A549 (cell line): ENCODE measurements at regions not wholly inside any gene's neighbourhood (a gene's known extent, or its start where the extent isn't known, plus 50 kb on each side); places are given as distances from the start of the nearest gene placed in this dataset.

Experiments used
- ATAC-seq, 2 experiments: fragments of 200-7000 bp in 1 of 2; fragments of >200 bp in 1 of 2; cut with Nextera tagmentation in 1 of 2; cut with Tn5 transposase in 1 of 2; 3 replicates each; pipeline versions ENCODE4 v1.8.0 to v1.9.1; 2018 to 2020; ENCODE audit warnings: mild to moderate bottlenecking in 1 of 2, moderate library complexity in 1 of 2
- CTCF ChIA-PET: fragments of 300-600 bp; sonication (Branson Sonifier 250); formaldehyde crosslinking; extraction: SDS; loops from one replicate; lab custom pipeline; 2021; ENCODE audit warnings: antibody characterized with exemption, inconsistent platforms; lab: Yijun Ruan, JAX
- POLR2A ChIA-PET: fragments of 350-600 bp; formaldehyde crosslinking; extraction: SDS; loops from one replicate; lab custom pipeline; 2021; ENCODE audit warnings: antibody characterized with exemption, inconsistent platforms; lab: Yijun Ruan, JAX
- DNase-seq, 2 experiments: peaks; one replicate each; pipeline versions ENCODE4 v3.0.0 to v3.0.0-alpha.2; 2011 to 2016; ENCODE audit warnings: low read depth in 1 of 2, low spot score in 1 of 2
- FAIRE-seq: peaks from 2 replicates; lab custom pipeline; 2011; peaks lifted over from hg19 to GRCh38; lab: Jason Lieb, UNC
- H3K27ac ChIP-seq, 2 experiments: fragments of >200 bp; sonication (Bioruptor Twin); formaldehyde crosslinking; 3 replicates each; pipeline ENCODE4 v1.5.1; 2016 to 2017
- H3K4me1 ChIP-seq: fragments of >200 bp; sonication (Bioruptor Twin); formaldehyde crosslinking; 3 replicates; pipeline ENCODE4 v1.6.1; 2016
- H3K4me2 ChIP-seq: fragments of >200 bp; sonication (Bioruptor Twin); formaldehyde crosslinking; 3 replicates; pipeline ENCODE4 v1.6.1; 2016
- H3K4me3 ChIP-seq: fragments of >200 bp; sonication (Bioruptor Twin); formaldehyde crosslinking; 3 replicates; pipeline ENCODE4 v1.5.1; 2016
- H3K9me3 ChIP-seq: fragments of >200 bp; sonication (Bioruptor Twin); formaldehyde crosslinking; 3 replicates; pipeline ENCODE4 v1.6.1; 2016
- CBX2 ChIP-seq: fragments of 200-600 bp; sonication (generic); IDR thresholded peaks from 2 replicates; pipeline ENCODE4 v1.6.1; 2016; ENCODE audit warnings: low read depth, mild to moderate bottlenecking, borderline replicate concordance
- CHD4 ChIP-seq: fragments of 200-600 bp; sonication (generic); IDR thresholded peaks from 2 replicates; pipeline ENCODE4 v1.6.1; 2016; ENCODE audit warnings: antibody characterized with exemption, mild to moderate bottlenecking, borderline replicate concordance
- EP300 ChIP-seq, 2 experiments: fragments of >200 bp; sonication (Bioruptor Twin); formaldehyde crosslinking; IDR thresholded peaks; 2 replicates in 1 of 2; 3 replicates in 1 of 2; pipeline ENCODE4 v1.6.1; 2016 to 2017
- ESRRA ChIP-seq: fragments of 150-350 bp; IDR thresholded peaks from 2 replicates; pipeline ENCODE4 v1.6.1; 2014; ENCODE audit warnings: mild to moderate bottlenecking, low read length, borderline replicate concordance
- FOSB ChIP-seq: fragments of 250-450 bp; sonication (Bioruptor Pico); IDR thresholded peaks from 2 replicates; pipeline ENCODE4 v1.5.0; 2020; ENCODE audit warnings: mild to moderate bottlenecking, moderate library complexity
- FOSL2 ChIP-seq, 2 experiments: fragments of 450-650 bp in 1 of 2; fragments of >200 bp in 1 of 2; sonication (Bioruptor Twin) in 1 of 2; formaldehyde crosslinking; IDR thresholded peaks; 2 replicates each; pipeline versions ENCODE4 v1.5.0 to v1.6.1; 2016 to 2020; ENCODE audit warnings: mild to moderate bottlenecking in 1 of 2, moderate library complexity in 1 of 2
- HEYL ChIP-seq: fragments of 250-450 bp; sonication (Bioruptor Pico); IDR thresholded peaks from 2 replicates; pipeline ENCODE4 v1.8.0; 2021; ENCODE audit warnings: mild to moderate bottlenecking, moderate library complexity
- JUN ChIP-seq, 2 experiments: fragments of >200 bp; sonication (Bioruptor Twin); formaldehyde crosslinking; IDR thresholded peaks; 2 replicates in 1 of 2; 3 replicates in 1 of 2; pipeline ENCODE4 v1.6.1; 2016 to 2017
- JUNB ChIP-seq: fragments of >200 bp; sonication (Bioruptor Twin); formaldehyde crosslinking; IDR thresholded peaks from 2 replicates; pipeline ENCODE4 v1.6.1; 2016
- MAFK ChIP-seq: fragments of 450-650 bp; IDR thresholded peaks from 2 replicates; pipeline ENCODE4 v1.6.1; 2014; ENCODE audit not compliant: partially characterized antibody
- MYC ChIP-seq: IDR thresholded peaks from 2 replicates; pipeline ENCODE4 v1.6.1; 2012; ENCODE audit warnings: mild to moderate bottlenecking, inconsistent platforms, low read length, improper control_type of control experiment, borderline replicate concordance
- NR3C1 ChIP-seq: fragments of >200 bp; sonication (Bioruptor Twin); formaldehyde crosslinking; IDR thresholded peaks from 3 replicates; pipeline ENCODE4 v1.6.1; 2017
- POLR2AphosphoS2 ChIP-seq: conservative IDR thresholded peaks from 2 replicates; pipeline ENCODE4 v1.6.1; 2012; ENCODE audit warnings: low read length, improper control_type of control experiment, inconsistent platforms
- RCOR1 ChIP-seq: fragments of 150-350 bp; IDR thresholded peaks from 2 replicates; pipeline ENCODE4 v1.6.1; 2014; ENCODE audit warnings: antibody characterized with exemption, low read length, low read depth
- SMC3 ChIP-seq: fragments of >200 bp; sonication (Bioruptor Twin); formaldehyde crosslinking; IDR thresholded peaks from 3 replicates; pipeline ENCODE4 v1.6.1; 2018; ENCODE audit warnings: inconsistent platforms
- TP53 ChIP-seq: fragments of 250-450 bp; sonication (Bioruptor Pico); IDR thresholded peaks from 2 replicates; pipeline ENCODE4 v1.5.0; 2021; ENCODE audit warnings: mild to moderate bottlenecking, moderate library complexity
- ZFP36 ChIP-seq: fragments of 450-650 bp; IDR thresholded peaks from 2 replicates; pipeline ENCODE4 v1.6.1; 2014; ENCODE audit warnings: borderline replicate concordance; ENCODE audit not compliant: partially characterized antibody
- ZNF302 ChIP-seq: fragments of 250-450 bp; sonication (Bioruptor Pico); IDR thresholded peaks from 2 replicates; pipeline ENCODE4 v1.9.0; 2021; ENCODE audit warnings: inconsistent platforms, mild to moderate bottlenecking, moderate library complexity
- WGBS: methylation state at CpG from one replicate; pipeline ENCODE4 v1.1.6; 2017; ENCODE audit errors: missing lambda C conversion rate; 5-methylcytosine and 5-hydroxymethylcytosine counted together
- TF ChIP-seq, protein P1 (sequence below): fragments of 150-350 bp; IDR thresholded peaks from 2 replicates; pipeline ENCODE4 v1.6.1; 2014; ENCODE audit warnings: low read depth, mild to moderate bottlenecking, low read length
- TF ChIP-seq, protein P2 (sequence below): fragments of 250-450 bp; sonication (Bioruptor Pico); IDR thresholded peaks from 2 replicates; pipeline ENCODE4 v1.5.0; 2021; ENCODE audit warnings: mild to moderate bottlenecking, moderate library complexity, borderline replicate concordance
- TF ChIP-seq, protein P3 (sequence below): fragments of >200 bp; sonication (Bioruptor Twin); formaldehyde crosslinking; IDR thresholded peaks from 3 replicates; pipeline ENCODE4 v1.6.1; 2016

DNA sequence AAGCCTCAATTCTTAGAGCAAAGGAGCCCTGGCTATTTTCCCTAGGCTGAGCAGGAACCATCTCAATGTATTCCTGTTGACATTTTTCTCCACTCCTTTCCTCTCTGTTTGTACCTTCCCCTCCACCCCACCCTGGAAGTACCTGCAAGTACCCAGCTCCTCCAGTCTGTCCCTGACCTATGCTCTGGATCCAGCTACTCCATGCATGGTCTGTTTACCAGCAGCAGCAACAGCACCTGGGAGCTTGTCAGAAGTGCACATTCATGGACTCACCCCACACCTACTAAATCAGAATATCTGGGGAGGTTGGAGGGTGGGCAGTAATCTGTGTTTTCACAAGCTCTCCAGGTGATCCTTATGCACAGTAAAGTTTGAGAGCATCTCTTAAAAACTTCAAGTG lies 240.7 kb upstream of the UMPS start (continued):
- no peak for TF ChIP-seq TP53
- TF ChIP-seq, all 56 proteins: peak for 0

DNA sequence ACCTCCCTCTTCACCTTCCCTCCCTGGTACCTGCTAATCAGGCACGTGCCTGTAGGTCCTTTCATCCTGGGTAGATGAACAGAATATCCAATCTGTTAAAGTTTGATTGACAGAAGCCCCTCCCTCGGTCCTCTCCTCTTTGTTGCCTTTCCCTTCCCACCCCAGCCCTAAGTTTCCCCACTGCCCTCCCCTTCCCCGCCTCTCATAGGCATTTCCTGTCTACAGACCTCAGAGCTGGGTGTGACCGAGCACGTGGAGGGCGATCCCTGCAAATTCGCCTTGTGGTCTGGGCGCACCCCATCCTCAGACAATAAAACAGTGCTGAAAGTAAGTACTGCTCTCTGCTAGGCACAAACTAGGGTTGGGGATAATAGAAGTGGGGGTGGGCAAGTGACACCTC lies 239.2 kb upstream of the UMPS start:
- 66% methylated on average over 7 of the region's 8 CpGs for WGBS
- TF ChIP-seq POLR2AphosphoS2 = no peak
- no peak for TF ChIP-seq CBX2
- TF ChIP-seq JUN (IDR thresholded peaks at IDR 0.05) = no peak
- TF ChIP-seq ESRRA = no peak
- no peak for TF ChIP-seq EP300 (IDR thresholded peaks at IDR 0.05)
- TF ChIP-seq, protein P1, sequence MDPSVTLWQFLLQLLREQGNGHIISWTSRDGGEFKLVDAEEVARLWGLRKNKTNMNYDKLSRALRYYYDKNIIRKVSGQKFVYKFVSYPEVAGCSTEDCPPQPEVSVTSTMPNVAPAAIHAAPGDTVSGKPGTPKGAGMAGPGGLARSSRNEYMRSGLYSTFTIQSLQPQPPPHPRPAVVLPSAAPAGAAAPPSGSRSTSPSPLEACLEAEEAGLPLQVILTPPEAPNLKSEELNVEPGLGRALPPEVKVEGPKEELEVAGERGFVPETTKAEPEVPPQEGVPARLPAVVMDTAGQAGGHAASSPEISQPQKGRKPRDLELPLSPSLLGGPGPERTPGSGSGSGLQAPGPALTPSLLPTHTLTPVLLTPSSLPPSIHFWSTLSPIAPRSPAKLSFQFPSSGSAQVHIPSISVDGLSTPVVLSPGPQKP = no peak
- TF ChIP-seq JUNB = no peak
- no peak for TF ChIP-seq NR3C1
- no peak for TF ChIP-seq SMC3
- no peak for TF ChIP-seq CHD4
- TF ChIP-seq MAFK = no peak
- TF ChIP-seq, protein P2, sequence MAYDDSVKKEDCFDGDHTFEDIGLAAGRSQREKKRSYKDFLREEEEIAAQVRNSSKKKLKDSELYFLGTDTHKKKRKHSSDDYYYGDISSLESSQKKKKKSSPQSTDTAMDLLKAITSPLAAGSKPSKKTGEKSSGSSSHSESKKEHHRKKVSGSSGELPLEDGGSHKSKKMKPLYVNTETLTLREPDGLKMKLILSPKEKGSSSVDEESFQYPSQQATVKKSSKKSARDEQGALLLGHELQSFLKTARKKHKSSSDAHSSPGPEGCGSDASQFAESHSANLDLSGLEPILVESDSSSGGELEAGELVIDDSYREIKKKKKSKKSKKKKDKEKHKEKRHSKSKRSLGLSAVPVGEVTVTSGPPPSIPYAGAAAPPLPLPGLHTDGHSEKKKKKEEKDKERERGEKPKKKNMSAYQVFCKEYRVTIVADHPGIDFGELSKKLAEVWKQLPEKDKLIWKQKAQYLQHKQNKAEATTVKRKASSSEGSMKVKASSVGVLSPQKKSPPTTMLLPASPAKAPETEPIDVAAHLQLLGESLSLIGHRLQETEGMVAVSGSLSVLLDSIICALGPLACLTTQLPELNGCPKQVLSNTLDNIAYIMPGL (CRISPR knock-in tag) = no peak
- no peak for TF ChIP-seq RCOR1
- no peak for TF ChIP-seq MYC
- no peak for TF ChIP-seq FOSL2 (IDR thresholded peaks at IDR 0.05)
- no peak for TF ChIP-seq FOSL2 (CRISPR knock-in tag; IDR thresholded peaks at IDR 0.05)
- no peaks in the 10 kb centered on the region for H3K9me3 ChIP-seq
- H3K4me2 ChIP-seq = no peak overlapping the region
- no peak for ATAC-seq
- DNase-seq = no peak
- H3K4me1 ChIP-seq = no peaks in the 10 kb centered on the region
- no peak overlapping the region for H3K27ac ChIP-seq
- POLR2A ChIA-PET = no interaction called here
- FAIRE-seq = no peak
- no peak overlapping the region for H3K4me3 ChIP-seq
- CTCF ChIA-PET = interaction anchor here (1.0 to 2.8 kb wide), 3 partner anchors 12 to 69 kb away, joined by 3 to 21 read pairs (median 10); no protein-coding TSS in a partner anchor

DNA sequence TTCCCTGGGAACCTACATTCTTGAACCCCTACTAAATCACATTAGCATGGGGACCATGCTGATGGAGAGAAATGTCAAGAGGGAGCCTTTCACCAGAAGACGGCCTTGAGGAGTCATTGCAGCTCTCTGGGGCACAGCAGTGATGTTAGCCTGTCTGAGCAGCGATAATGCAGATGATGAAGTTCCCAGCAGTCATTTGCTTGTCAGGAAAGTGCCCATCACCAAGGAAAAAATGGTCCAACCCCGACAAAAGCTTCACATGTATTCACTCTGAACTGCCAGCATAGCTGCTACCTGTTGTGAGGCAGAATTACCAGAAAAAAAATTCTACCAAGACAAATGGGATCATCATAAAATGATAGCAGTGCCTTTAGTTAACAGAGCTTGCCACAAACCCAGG lies 238.4 kb upstream of the UMPS start:
- H3K4me1 ChIP-seq = no peaks in the 10 kb centered on the region
- no peak overlapping the region for H3K27ac ChIP-seq
- ChIA-PET CTCF (interaction anchor here (1.0 to 2.8 kb wide), 4 partner anchors 11 to 197 kb away, joined by 3 to 21 read pairs (median 7); no protein-coding TSS in a partner anchor), POLR2A (no interaction called here)
- no peak for ATAC-seq
- no peak for DNase-seq
- no peaks in the 10 kb centered on the region for H3K9me3 ChIP-seq
- H3K4me2 ChIP-seq = no peak overlapping the region
- no peak for TF ChIP-seq ZNF302
- no peak for TF ChIP-seq ZFP36
- TF ChIP-seq HEYL (CRISPR knock-in tag) = no peak
- TF ChIP-seq, protein P3, sequence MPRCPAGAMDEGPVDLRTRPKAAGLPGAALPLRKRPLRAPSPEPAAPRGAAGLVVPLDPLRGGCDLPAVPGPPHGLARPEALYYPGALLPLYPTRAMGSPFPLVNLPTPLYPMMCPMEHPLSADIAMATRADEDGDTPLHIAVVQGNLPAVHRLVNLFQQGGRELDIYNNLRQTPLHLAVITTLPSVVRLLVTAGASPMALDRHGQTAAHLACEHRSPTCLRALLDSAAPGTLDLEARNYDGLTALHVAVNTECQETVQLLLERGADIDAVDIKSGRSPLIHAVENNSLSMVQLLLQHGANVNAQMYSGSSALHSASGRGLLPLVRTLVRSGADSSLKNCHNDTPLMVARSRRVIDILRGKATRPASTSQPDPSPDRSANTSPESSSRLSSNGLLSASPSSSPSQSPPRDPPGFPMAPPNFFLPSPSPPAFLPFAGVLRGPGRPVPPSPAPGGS = no peak
- TF ChIP-seq, protein P2 (CRISPR knock-in tag) = no peak
- TF ChIP-seq ESRRA = no peak
- no peak for TF ChIP-seq FOSB
- H3K4me3 ChIP-seq = no peak overlapping the region
- 55% methylated on average over 3 of the region's 3 CpGs for WGBS
- no peak for FAIRE-seq
